GM23338 (cell line): ENCODE measurements at regions not wholly inside any gene's neighbourhood (a gene's known extent, or its start where the extent isn't known, plus 50 kb on each side); places are given as distances from the start of the nearest gene placed in this dataset.

Experiments used
- ATAC-seq: fragments of 200-7000 bp; cut with Tn5 transposase; 3 replicates; pipeline ENCODE4 v1.9.1; 2020
- DNase-seq: peaks from one replicate; pipeline ENCODE4 v3.0.0-alpha.2; 2015; ENCODE audit warnings: low spot score
- H2AFZ ChIP-seq: fragments of 200-600 bp; sonication (generic); 2 replicates; pipeline ENCODE4 v1.8.0; 2016; ENCODE audit warnings: antibody characterized with exemption, mild to moderate bottlenecking, moderate library complexity
- H3F3A ChIP-seq: fragments of 200-600 bp; sonication (generic); replicated peaks from 2 replicates; pipeline ENCODE4 v1.8.0; 2017; ENCODE audit warnings: antibody characterized with exemption, mixed run types, low read depth
- H3K27ac ChIP-seq: fragments of 200-600 bp; sonication (generic); 2 replicates; pipeline ENCODE4 v1.6.1; 2016; ENCODE audit warnings: low read depth
- H3K27me3 ChIP-seq: fragments of 200-600 bp; sonication (generic); 2 replicates; pipeline ENCODE4 v1.8.0; 2016; ENCODE audit warnings: mild to moderate bottlenecking, mixed run types, moderate library complexity; ENCODE audit not compliant: insufficient read depth
- H3K36me3 ChIP-seq: fragments of 200-600 bp; sonication (generic); 2 replicates; pipeline ENCODE4 v1.8.0; 2016; ENCODE audit warnings: mild to moderate bottlenecking; ENCODE audit not compliant: insufficient read depth
- H3K4me1 ChIP-seq: fragments of 200-600 bp; sonication (generic); 2 replicates; pipeline ENCODE4 v1.8.0; 2016; ENCODE audit warnings: mild to moderate bottlenecking, moderate library complexity; ENCODE audit not compliant: insufficient read depth
- H3K4me2 ChIP-seq: fragments of 200-600 bp; sonication (generic); 2 replicates; pipeline ENCODE4 v1.7.1; 2017; ENCODE audit warnings: mixed run types
- H3K4me3 ChIP-seq: fragments of 200-600 bp; sonication (generic); 2 replicates; pipeline ENCODE4 v1.6.1; 2016; ENCODE audit warnings: mixed run types
- H3K79me2 ChIP-seq: fragments of 200-600 bp; sonication (generic); replicated peaks from 2 replicates; pipeline ENCODE4 v1.8.0; 2017; ENCODE audit warnings: mild to moderate bottlenecking; ENCODE audit not compliant: insufficient read depth
- H3K9me2 ChIP-seq: fragments of 200-600 bp; sonication (generic); 2 replicates; pipeline ENCODE4 v1.8.0; 2017; ENCODE audit not compliant: insufficient read depth
- H4K20me1 ChIP-seq: fragments of 200-600 bp; sonication (generic); replicated peaks from 2 replicates; pipeline ENCODE4 v1.8.0; 2017; ENCODE audit warnings: mild to moderate bottlenecking; ENCODE audit not compliant: insufficient read depth
- H3K27ac Mint-ChIP-seq: 2 replicates; pipeline ENCODE4 v1.8.0; 2020; ENCODE audit warnings: inconsistent platforms, mild to moderate bottlenecking, moderate library complexity, mixed read lengths
- H3K27me3 Mint-ChIP-seq: 3 replicates; pipeline ENCODE4 v1.8.0; 2022; ENCODE audit warnings: low read depth, mild to moderate bottlenecking, moderate library complexity, mixed read lengths, inconsistent platforms; ENCODE audit not compliant: insufficient read depth, poor library complexity
- H3K36me3 Mint-ChIP-seq: 3 replicates; pipeline ENCODE4 v1.8.0; 2021; ENCODE audit warnings: low read depth, mild to moderate bottlenecking, inconsistent platforms, moderate library complexity, mixed read lengths
- H3K4me1 Mint-ChIP-seq: 3 replicates; pipeline ENCODE4 v1.8.0; 2020; ENCODE audit warnings: mild to moderate bottlenecking, inconsistent platforms, mixed read lengths
- H3K4me3 Mint-ChIP-seq: 3 replicates; pipeline ENCODE4 v1.8.0; 2021; ENCODE audit warnings: moderate library complexity, mild to moderate bottlenecking, inconsistent platforms, mixed read lengths
- H3K9me3 Mint-ChIP-seq: 3 replicates; pipeline ENCODE4 v1.8.0; 2020; ENCODE audit warnings: moderate library complexity, mild to moderate bottlenecking, inconsistent platforms, mixed read lengths
- CREB1 ChIP-seq: fragments of 250-450 bp; sonication (Bioruptor Pico); IDR thresholded peaks from 2 replicates; pipeline ENCODE4 v1.5.0; 2020; ENCODE audit warnings: low read depth, mild to moderate bottlenecking, moderate library complexity
- EZH2 ChIP-seq: fragments of 200-600 bp; sonication (generic); IDR thresholded peaks from one replicate; pipeline ENCODE4 v1.8.0; 2017; ENCODE audit warnings: antibody characterized with exemption, mild to moderate bottlenecking, low read depth; ENCODE audit not compliant: unreplicated experiment
- EZH2phosphoT487 ChIP-seq: fragments of 200-600 bp; sonication (generic); IDR thresholded peaks from one replicate; pipeline ENCODE4 v1.8.1; 2018; ENCODE audit warnings: antibody characterized with exemption; ENCODE audit not compliant: unreplicated experiment
- NANOG ChIP-seq: IDR thresholded peaks from 2 replicates; pipeline ENCODE4 v1.6.1; 2016; ENCODE audit warnings: antibody characterized with exemption, borderline replicate concordance
- POLR2AphosphoS5 ChIP-seq: IDR thresholded peaks from 2 replicates; pipeline ENCODE4 v1.6.1; 2016; ENCODE audit warnings: antibody characterized with exemption, low read depth
- STAT1 ChIP-seq: IDR thresholded peaks from one replicate; pipeline ENCODE4 v1.6.1; 2016; ENCODE audit warnings: antibody characterized with exemption; ENCODE audit not compliant: unreplicated experiment
- ZNF331 ChIP-seq: fragments of 250-450 bp; sonication (Bioruptor Pico); IDR thresholded peaks from 2 replicates; pipeline ENCODE4 v1.5.0; 2020; ENCODE audit warnings: low read depth, mild to moderate bottlenecking, moderate library complexity
- TF ChIP-seq, protein P1 (sequence below), 2 experiments: fragments of 200-600 bp in 1 of 2; sonication (generic) in 1 of 2; conservative IDR thresholded peaks; 2 replicates each; pipeline versions ENCODE4 v1.5.1 to v1.6.1; 2016 to 2017; ENCODE audit warnings: antibody characterized with exemption in 2 of 2, low read depth in 2 of 2, mild to moderate bottlenecking in 2 of 2, moderate library complexity in 1 of 2
- TF ChIP-seq, protein P2 (sequence below): IDR thresholded peaks from 2 replicates; pipeline ENCODE4 v1.6.1; 2016; ENCODE audit warnings: antibody characterized with exemption
- TF ChIP-seq, protein P3 (sequence below): IDR thresholded peaks from one replicate; pipeline ENCODE4 v1.6.1; 2018; ENCODE audit warnings: antibody characterized with exemption; ENCODE audit not compliant: unreplicated experiment
- TF ChIP-seq, protein P4 (sequence below): fragments of 250-450 bp; sonication (Bioruptor Pico); IDR thresholded peaks from 2 replicates; pipeline ENCODE4 v1.5.0; 2020; ENCODE audit warnings: mild to moderate bottlenecking, moderate library complexity

DNA sequence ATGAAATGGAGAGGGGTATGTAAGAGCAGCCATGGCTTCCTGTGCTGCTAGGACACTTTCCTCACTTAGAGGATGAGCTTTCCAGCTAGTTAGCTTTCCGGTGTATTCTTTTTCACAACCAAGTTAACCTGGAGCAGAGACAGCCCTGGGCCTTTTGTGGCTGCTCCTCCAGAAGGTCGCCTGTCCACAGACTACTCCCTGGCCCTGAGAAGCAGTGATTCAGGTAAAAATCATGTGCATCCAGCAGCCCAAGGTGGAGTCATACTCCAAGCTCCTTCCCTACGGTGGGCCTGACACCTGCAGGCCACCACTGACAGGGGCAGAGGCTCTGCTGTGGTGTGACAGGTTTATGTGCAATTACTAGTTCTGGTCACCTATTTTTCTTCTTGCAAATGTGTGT lies 187.2 kb downstream of the ANKRD30B start (continued):
- TF ChIP-seq, protein P1, sequence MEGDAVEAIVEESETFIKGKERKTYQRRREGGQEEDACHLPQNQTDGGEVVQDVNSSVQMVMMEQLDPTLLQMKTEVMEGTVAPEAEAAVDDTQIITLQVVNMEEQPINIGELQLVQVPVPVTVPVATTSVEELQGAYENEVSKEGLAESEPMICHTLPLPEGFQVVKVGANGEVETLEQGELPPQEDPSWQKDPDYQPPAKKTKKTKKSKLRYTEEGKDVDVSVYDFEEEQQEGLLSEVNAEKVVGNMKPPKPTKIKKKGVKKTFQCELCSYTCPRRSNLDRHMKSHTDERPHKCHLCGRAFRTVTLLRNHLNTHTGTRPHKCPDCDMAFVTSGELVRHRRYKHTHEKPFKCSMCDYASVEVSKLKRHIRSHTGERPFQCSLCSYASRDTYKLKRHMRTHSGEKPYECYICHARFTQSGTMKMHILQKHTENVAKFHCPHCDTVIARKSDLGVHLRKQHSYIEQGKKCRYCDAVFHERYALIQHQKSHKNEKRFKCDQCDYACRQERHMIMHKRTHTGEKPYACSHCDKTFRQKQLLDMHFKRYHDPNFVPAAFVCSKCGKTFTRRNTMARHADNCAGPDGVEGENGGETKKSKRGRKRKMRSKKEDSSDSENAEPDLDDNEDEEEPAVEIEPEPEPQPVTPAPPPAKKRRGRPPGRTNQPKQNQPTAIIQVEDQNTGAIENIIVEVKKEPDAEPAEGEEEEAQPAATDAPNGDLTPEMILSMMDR (conservative IDR thresholded peaks at IDR 0.05; ENCODE audit: low read depth in 2 of 2): no peak

DNA sequence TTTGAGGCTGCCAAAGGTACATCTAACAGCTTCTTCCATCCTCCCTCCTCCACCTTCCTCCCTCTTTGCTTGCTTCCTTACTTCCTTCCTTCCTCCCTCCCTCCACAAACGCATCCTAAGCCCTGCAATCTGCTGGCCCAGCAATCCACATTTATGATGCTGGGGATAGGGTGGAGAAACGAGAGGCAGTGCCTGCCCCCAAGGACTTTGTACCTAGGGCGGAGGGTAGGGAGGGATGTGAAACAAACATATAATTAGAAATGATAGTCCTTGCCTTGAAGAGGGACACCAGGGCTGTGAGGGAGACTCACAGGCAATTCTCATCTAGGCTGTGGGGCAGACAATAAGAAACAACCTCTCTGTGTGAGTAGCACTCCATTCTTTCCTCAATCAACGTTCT lies 188.3 kb downstream of the ANKRD30B start:
- DNase-seq: no peak
- H3K9me2 ChIP-seq: no peaks in the 10 kb centered on the region
- H3K4me1 Mint-ChIP-seq: peaks cover 6% of the 10 kb centered on the region
- no peaks in the 10 kb centered on the region for H3K4me1 ChIP-seq
- no peaks in the 10 kb centered on the region for H3K36me3 ChIP-seq
- H3K79me2 ChIP-seq: no peaks in the 10 kb centered on the region
- peaks cover 11% of the 10 kb centered on the region; the same call in 1 of the 3 replicates for H3K36me3 Mint-ChIP-seq
- no peak overlapping the region for H3K27ac ChIP-seq
- no peak overlapping the region for H3K4me3 Mint-ChIP-seq
- H3K4me3 ChIP-seq: no peak overlapping the region
- H3K27me3 Mint-ChIP-seq: peaks cover 7% of the 10 kb centered on the region
- H3K4me2 ChIP-seq: no peak overlapping the region
- H2AFZ ChIP-seq: no peak overlapping the region
- no peak overlapping the region for H3K27ac Mint-ChIP-seq
- H3K27me3 ChIP-seq: no peaks in the 10 kb centered on the region
- ATAC-seq: no peak
- peaks cover 81% of the 10 kb centered on the region for H3K9me3 Mint-ChIP-seq
- H3F3A ChIP-seq: no peaks in the 10 kb centered on the region
- H4K20me1 ChIP-seq: no peaks in the 10 kb centered on the region
- no peak for TF ChIP-seq EZH2phosphoT487
- TF ChIP-seq, protein P2, sequence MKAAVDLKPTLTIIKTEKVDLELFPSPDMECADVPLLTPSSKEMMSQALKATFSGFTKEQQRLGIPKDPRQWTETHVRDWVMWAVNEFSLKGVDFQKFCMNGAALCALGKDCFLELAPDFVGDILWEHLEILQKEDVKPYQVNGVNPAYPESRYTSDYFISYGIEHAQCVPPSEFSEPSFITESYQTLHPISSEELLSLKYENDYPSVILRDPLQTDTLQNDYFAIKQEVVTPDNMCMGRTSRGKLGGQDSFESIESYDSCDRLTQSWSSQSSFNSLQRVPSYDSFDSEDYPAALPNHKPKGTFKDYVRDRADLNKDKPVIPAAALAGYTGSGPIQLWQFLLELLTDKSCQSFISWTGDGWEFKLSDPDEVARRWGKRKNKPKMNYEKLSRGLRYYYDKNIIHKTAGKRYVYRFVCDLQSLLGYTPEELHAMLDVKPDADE: no peak
- TF ChIP-seq, protein P1 (conservative IDR thresholded peaks at IDR 0.05; ENCODE audit: low read depth in 2 of 2): no peak
- TF ChIP-seq, protein P3, sequence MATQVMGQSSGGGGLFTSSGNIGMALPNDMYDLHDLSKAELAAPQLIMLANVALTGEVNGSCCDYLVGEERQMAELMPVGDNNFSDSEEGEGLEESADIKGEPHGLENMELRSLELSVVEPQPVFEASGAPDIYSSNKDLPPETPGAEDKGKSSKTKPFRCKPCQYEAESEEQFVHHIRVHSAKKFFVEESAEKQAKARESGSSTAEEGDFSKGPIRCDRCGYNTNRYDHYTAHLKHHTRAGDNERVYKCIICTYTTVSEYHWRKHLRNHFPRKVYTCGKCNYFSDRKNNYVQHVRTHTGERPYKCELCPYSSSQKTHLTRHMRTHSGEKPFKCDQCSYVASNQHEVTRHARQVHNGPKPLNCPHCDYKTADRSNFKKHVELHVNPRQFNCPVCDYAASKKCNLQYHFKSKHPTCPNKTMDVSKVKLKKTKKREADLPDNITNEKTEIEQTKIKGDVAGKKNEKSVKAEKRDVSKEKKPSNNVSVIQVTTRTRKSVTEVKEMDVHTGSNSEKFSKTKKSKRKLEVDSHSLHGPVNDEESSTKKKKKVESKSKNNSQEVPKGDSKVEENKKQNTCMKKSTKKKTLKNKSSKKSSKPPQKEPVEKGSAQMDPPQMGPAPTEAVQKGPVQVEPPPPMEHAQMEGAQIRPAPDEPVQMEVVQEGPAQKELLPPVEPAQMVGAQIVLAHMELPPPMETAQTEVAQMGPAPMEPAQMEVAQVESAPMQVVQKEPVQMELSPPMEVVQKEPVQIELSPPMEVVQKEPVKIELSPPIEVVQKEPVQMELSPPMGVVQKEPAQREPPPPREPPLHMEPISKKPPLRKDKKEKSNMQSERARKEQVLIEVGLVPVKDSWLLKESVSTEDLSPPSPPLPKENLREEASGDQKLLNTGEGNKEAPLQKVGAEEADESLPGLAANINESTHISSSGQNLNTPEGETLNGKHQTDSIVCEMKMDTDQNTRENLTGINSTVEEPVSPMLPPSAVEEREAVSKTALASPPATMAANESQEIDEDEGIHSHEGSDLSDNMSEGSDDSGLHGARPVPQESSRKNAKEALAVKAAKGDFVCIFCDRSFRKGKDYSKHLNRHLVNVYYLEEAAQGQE: no peak
- TF ChIP-seq ZNF331 (CRISPR knock-in tag): no peak
- TF ChIP-seq CREB1 (CRISPR knock-in tag): no peak
- TF ChIP-seq NANOG: no peak
- no peak for TF ChIP-seq POLR2AphosphoS5
- no peak for TF ChIP-seq STAT1
- TF ChIP-seq, protein P4, sequence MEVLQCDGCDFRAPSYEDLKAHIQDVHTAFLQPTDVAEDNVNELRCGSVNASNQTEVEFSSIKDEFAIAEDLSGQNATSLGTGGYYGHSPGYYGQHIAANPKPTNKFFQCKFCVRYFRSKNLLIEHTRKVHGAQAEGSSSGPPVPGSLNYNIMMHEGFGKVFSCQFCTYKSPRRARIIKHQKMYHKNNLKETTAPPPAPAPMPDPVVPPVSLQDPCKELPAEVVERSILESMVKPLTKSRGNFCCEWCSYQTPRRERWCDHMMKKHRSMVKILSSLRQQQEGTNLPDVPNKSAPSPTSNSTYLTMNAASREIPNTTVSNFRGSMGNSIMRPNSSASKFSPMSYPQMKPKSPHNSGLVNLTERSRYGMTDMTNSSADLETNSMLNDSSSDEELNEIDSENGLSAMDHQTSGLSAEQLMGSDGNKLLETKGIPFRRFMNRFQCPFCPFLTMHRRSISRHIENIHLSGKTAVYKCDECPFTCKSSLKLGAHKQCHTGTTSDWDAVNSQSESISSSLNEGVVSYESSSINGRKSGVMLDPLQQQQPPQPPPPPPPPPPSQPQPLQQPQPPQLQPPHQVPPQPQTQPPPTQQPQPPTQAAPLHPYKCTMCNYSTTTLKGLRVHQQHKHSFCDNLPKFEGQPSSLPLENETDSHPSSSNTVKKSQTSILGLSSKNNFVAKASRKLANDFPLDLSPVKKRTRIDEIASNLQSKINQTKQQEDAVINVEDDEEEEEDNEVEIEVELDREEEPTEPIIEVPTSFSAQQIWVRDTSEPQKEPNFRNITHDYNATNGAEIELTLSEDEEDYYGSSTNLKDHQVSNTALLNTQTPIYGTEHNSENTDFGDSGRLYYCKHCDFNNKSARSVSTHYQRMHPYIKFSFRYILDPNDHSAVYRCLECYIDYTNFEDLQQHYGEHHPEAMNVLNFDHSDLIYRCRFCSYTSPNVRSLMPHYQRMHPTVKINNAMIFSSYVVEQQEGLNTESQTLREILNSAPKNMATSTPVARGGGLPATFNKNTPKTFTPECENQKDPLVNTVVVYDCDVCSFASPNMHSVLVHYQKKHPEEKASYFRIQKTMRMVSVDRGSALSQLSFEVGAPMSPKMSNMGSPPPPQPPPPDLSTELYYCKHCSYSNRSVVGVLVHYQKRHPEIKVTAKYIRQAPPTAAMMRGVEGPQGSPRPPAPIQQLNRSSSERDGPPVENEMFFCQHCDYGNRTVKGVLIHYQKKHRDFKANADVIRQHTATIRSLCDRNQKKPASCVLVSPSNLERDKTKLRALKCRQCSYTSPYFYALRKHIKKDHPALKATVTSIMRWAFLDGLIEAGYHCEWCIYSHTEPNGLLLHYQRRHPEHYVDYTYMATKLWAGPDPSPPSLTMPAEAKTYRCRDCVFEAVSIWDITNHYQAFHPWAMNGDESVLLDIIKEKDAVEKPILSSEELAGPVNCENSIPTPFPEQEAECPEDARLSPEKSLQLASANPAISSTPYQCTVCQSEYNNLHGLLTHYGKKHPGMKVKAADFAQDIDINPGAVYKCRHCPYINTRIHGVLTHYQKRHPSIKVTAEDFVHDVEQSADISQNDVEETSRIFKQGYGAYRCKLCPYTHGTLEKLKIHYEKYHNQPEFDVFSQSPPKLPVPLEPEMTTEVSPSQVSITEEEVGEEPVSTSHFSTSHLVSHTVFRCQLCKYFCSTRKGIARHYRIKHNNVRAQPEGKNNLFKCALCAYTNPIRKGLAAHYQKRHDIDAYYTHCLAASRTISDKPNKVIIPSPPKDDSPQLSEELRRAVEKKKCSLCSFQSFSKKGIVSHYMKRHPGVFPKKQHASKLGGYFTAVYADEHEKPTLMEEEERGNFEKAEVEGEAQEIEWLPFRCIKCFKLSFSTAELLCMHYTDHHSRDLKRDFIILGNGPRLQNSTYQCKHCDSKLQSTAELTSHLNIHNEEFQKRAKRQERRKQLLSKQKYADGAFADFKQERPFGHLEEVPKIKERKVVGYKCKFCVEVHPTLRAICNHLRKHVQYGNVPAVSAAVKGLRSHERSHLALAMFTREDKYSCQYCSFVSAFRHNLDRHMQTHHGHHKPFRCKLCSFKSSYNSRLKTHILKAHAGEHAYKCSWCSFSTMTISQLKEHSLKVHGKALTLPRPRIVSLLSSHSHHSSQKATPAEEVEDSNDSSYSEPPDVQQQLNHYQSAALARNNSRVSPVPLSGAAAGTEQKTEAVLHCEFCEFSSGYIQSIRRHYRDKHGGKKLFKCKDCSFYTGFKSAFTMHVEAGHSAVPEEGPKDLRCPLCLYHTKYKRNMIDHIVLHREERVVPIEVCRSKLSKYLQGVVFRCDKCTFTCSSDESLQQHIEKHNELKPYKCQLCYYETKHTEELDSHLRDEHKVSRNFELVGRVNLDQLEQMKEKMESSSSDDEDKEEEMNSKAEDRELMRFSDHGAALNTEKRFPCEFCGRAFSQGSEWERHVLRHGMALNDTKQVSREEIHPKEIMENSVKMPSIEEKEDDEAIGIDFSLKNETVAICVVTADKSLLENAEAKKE (CRISPR knock-in tag): no peak
- no peak for TF ChIP-seq EZH2
